Panc1 (cell line): ENCODE measurements at regions not wholly inside any gene's neighbourhood (a gene's known extent, or its start where the extent isn't known, plus 50 kb on each side); places are given as distances from the start of the nearest gene placed in this dataset.

Experiments
- ATAC-seq: fragments of 200-7000 bp; cut with Tn5 transposase; 2 replicates; pipeline ENCODE4 v1.9.1; 2020; ENCODE audit warnings: mild to moderate bottlenecking, moderate library complexity
- BruUV-seq: library from RNA; stranded (reverse); fragments of 400-500 nt; replicated peaks from 2 replicates; lab custom pipeline; 2021; lab: Mats Ljungman, UMichigan
- CTCF ChIA-PET: fragments of 300-600 bp; sonication (Branson Sonifier 250); formaldehyde crosslinking; loops from one replicate; lab custom pipeline; 2022; ENCODE audit warnings: antibody characterized with exemption; lab: Charles Lee
- POLR2A ChIA-PET: fragments of 300-600 bp; sonication (Branson Sonifier 250); formaldehyde crosslinking; loops from one replicate; lab custom pipeline; 2022; ENCODE audit warnings: antibody characterized with exemption; lab: Charles Lee
- DNase-seq: peaks from one replicate; pipeline ENCODE4 v3.0.0-alpha.2; 2010; ENCODE audit warnings: low read depth, low spot score
- H3K27ac ChIP-seq: 2 replicates; pipeline ENCODE4 v1.5.1; 2011; ENCODE audit warnings: mild to moderate bottlenecking, low read length, inconsistent platforms
- H3K27me3 ChIP-seq: fragments of 200-500 bp; sonication (Bioruptor generic); 2 replicates; pipeline ENCODE4 v1.6.0; 2014; ENCODE audit warnings: low read length, inconsistent platforms; ENCODE audit not compliant: control insufficient read depth, insufficient read depth
- H3K36me3 ChIP-seq: fragments of 200-500 bp; sonication (Bioruptor generic); 2 replicates; pipeline ENCODE4 v1.5.1; 2014; ENCODE audit warnings: inconsistent platforms, mild to moderate bottlenecking, low read length, moderate library complexity; ENCODE audit not compliant: control insufficient read depth, insufficient read depth
- H3K4me1 ChIP-seq: 2 replicates; pipeline ENCODE4 v1.5.1; 2011; ENCODE audit warnings: inconsistent platforms, mild to moderate bottlenecking, low read length, moderate library complexity; ENCODE audit not compliant: control insufficient read depth, insufficient read depth
- H3K4me3 ChIP-seq, 2 experiments: 2 replicates each; pipeline ENCODE4 v1.5.1; 2011 to 2012; ENCODE audit warnings: low read depth in 2 of 2, low read length in 2 of 2, mild to moderate bottlenecking in 2 of 2, inconsistent platforms in 1 of 2, moderate library complexity in 1 of 2
- H3K9me3 ChIP-seq: fragments of 200-500 bp; sonication (Bioruptor generic); 2 replicates; pipeline ENCODE4 v1.5.1; 2014; ENCODE audit warnings: low read depth, mild to moderate bottlenecking, inconsistent platforms, low read length, moderate library complexity; ENCODE audit not compliant: control insufficient read depth, insufficient read depth
- POLR2AphosphoS5 ChIP-seq: IDR thresholded peaks from 2 replicates; pipeline ENCODE4 v1.6.1; 2012; ENCODE audit warnings: mild to moderate bottlenecking, low read depth, low read length, moderate library complexity
- SIN3A ChIP-seq: IDR thresholded peaks from 2 replicates; pipeline ENCODE4 v1.6.1; 2012; ENCODE audit warnings: low read depth, mild to moderate bottlenecking, low read length, moderate library complexity, borderline replicate concordance; ENCODE audit not compliant: insufficient read depth
- TCF7L2 ChIP-seq: IDR thresholded peaks from 2 replicates; pipeline ENCODE4 v1.6.1; 2011; ENCODE audit warnings: mild to moderate bottlenecking, low read depth, low read length, inconsistent platforms
- in situ Hi-C: cut with HindIII; loops from 2 replicates; pipeline ENCODE4 v1.10.0; 2016; ENCODE audit warnings: low sequenced_read_pairs, low pct_unique_long_range_greater_than_20kb
- intact Hi-C: fragments of 100-400 bp; cut with micrococcal nuclease; formaldehyde crosslinking; loops from one replicate; pipeline ENCODE4 v1.10.0; 2022; ENCODE audit not compliant: unreplicated experiment
- TF ChIP-seq, protein P1 (sequence below), 2 experiments: IDR thresholded peaks; 2 replicates each; pipeline ENCODE4 v1.6.1; 2011 to 2012; ENCODE audit warnings: low read depth in 2 of 2, control low read depth in 1 of 2, low read length in 1 of 2, mild to moderate bottlenecking in 1 of 2, moderate library complexity in 1 of 2; ENCODE audit not compliant: insufficient read depth in 1 of 2
- TF ChIP-seq, protein P2 (sequence below): fragments of 450-650 bp; IDR thresholded peaks from 2 replicates; pipeline ENCODE4 v1.5.1; 2017; ENCODE audit warnings: mild to moderate bottlenecking

DNA sequence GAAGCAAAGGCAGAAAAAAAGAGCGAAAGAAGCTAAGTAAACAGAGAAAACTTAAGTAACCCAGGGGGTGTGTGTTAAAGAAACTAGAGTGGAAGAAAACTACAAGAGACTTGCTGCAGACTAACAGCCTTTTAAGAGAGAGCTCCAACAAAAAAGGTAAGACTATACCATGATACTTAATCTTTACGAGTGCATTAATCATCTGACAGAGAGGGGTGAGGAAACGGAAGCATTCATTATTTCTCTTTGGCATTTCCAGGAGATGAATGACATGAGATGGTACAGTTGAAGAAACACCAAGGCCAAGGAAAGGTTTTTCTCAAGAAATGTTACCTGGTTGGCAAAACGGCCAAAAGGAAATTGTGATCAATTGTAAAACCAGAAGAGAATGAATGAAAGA lies 906.8 kb downstream of the QKI start:
- no peaks in the 10 kb centered on the region for H3K9me3 ChIP-seq
- no peak overlapping the region for H3K4me3 ChIP-seq
- H3K4me1 ChIP-seq, result no peaks in the 10 kb centered on the region
- DNase-seq, result no peak
- ChIA-PET POLR2A (no interaction called here), CTCF (no interaction called here)
- no peaks in the 10 kb centered on the region for H3K27me3 ChIP-seq
- TF ChIP-seq, protein P1, sequence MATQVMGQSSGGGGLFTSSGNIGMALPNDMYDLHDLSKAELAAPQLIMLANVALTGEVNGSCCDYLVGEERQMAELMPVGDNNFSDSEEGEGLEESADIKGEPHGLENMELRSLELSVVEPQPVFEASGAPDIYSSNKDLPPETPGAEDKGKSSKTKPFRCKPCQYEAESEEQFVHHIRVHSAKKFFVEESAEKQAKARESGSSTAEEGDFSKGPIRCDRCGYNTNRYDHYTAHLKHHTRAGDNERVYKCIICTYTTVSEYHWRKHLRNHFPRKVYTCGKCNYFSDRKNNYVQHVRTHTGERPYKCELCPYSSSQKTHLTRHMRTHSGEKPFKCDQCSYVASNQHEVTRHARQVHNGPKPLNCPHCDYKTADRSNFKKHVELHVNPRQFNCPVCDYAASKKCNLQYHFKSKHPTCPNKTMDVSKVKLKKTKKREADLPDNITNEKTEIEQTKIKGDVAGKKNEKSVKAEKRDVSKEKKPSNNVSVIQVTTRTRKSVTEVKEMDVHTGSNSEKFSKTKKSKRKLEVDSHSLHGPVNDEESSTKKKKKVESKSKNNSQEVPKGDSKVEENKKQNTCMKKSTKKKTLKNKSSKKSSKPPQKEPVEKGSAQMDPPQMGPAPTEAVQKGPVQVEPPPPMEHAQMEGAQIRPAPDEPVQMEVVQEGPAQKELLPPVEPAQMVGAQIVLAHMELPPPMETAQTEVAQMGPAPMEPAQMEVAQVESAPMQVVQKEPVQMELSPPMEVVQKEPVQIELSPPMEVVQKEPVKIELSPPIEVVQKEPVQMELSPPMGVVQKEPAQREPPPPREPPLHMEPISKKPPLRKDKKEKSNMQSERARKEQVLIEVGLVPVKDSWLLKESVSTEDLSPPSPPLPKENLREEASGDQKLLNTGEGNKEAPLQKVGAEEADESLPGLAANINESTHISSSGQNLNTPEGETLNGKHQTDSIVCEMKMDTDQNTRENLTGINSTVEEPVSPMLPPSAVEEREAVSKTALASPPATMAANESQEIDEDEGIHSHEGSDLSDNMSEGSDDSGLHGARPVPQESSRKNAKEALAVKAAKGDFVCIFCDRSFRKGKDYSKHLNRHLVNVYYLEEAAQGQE (IDR thresholded peaks at IDR 0.05; ENCODE audit: insufficient read depth in 1 of 2, low read depth in 2 of 2, low read length in 1 of 2), result no peak
- H3K36me3 ChIP-seq, result no peaks in the 10 kb centered on the region
- intact Hi-C loops, result no loop called here
- no peak overlapping the region for H3K27ac ChIP-seq
- in situ Hi-C loops, result no loop called here
- ATAC-seq, result no peak
- BruUV-seq, result no TSS peak

DNA sequence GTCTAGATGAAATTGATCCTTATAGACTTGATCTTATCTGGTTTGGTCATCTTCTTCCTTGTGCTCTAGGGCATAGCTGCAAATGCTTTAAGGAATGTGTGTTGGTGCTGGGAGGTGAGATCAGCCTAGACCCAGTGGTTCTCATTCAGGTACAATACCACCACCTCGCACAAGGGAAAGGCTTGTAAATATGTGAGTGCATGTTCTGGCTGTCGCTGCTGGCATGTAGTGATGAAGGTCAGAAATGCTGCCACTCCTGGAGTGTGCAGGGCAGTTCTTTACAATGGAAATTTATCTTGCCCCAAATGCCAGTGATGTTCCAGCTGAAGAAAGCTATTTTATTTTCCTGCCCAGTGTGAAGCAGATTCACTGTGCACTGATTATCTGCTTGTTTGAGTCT lies 900.9 kb downstream of the QKI start:
- intact Hi-C loops (no loop called here), in situ Hi-C loops (no loop called here)
- no peaks in the 10 kb centered on the region for H3K36me3 ChIP-seq
- H3K27me3 ChIP-seq, result no peaks in the 10 kb centered on the region
- BruUV-seq, result no TSS peak
- POLR2A ChIA-PET, result no interaction called here
- TF ChIP-seq TCF7L2, result no peak
- TF ChIP-seq SIN3A, result no peak
- no peak for TF ChIP-seq POLR2AphosphoS5
- TF ChIP-seq, protein P1 (IDR thresholded peaks at IDR 0.05; ENCODE audit: insufficient read depth in 1 of 2, low read depth in 2 of 2, low read length in 1 of 2), result no peak
- TF ChIP-seq, protein P2, sequence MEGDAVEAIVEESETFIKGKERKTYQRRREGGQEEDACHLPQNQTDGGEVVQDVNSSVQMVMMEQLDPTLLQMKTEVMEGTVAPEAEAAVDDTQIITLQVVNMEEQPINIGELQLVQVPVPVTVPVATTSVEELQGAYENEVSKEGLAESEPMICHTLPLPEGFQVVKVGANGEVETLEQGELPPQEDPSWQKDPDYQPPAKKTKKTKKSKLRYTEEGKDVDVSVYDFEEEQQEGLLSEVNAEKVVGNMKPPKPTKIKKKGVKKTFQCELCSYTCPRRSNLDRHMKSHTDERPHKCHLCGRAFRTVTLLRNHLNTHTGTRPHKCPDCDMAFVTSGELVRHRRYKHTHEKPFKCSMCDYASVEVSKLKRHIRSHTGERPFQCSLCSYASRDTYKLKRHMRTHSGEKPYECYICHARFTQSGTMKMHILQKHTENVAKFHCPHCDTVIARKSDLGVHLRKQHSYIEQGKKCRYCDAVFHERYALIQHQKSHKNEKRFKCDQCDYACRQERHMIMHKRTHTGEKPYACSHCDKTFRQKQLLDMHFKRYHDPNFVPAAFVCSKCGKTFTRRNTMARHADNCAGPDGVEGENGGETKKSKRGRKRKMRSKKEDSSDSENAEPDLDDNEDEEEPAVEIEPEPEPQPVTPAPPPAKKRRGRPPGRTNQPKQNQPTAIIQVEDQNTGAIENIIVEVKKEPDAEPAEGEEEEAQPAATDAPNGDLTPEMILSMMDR, result no peak
- no peaks in the 10 kb centered on the region for H3K9me3 ChIP-seq
- DNase-seq (no peak), ATAC-seq (no peak)
- no peak overlapping the region for H3K27ac ChIP-seq
- CTCF ChIA-PET, result no interaction called here
- no peak overlapping the region for H3K4me3 ChIP-seq
- H3K4me1 ChIP-seq, result no peaks in the 10 kb centered on the region
